H1 (cell line): ENCODE measurements at regions not wholly inside any gene's neighbourhood (a gene's known extent, or its start where the extent isn't known, plus 50 kb on each side); places are given as distances from the start of the nearest gene placed in this dataset.

Source experiments
- CTCF ChIA-PET: fragments of 300-600 bp; sonication (Branson Sonifier 250); formaldehyde crosslinking; loops from one replicate; lab custom pipeline; 2021; ENCODE audit not compliant: partially characterized antibody; lab: Charles Lee
- POLR2A ChIA-PET: fragments of 300-600 bp; sonication (Branson Sonifier 250); formaldehyde crosslinking; loops from one replicate; lab custom pipeline; 2021; ENCODE audit warnings: inconsistent platforms; ENCODE audit not compliant: partially characterized antibody; lab: Charles Lee
- DNase-seq, 2 experiments: peaks; one replicate each; pipeline versions ENCODE4 v3.0.0 to v3.0.0-alpha.2; 2010 to 2022; ENCODE audit warnings: low spot score in 2 of 2, low read depth in 1 of 2, mixed read lengths in 1 of 2
- FAIRE-seq: peaks from 2 replicates; lab custom pipeline; 2011; peaks lifted over from hg19 to GRCh38; lab: Jason Lieb, UNC
- H2AFZ ChIP-seq: 2 replicates; pipeline ENCODE4 v1.8.1; 2012; ENCODE audit warnings: low read length, inconsistent platforms
- H2AK5ac ChIP-seq: 2 replicates; pipeline ENCODE4 v1.6.1; 2013; ENCODE audit warnings: low read depth, low read length
- H2BK120ac ChIP-seq: replicated peaks from 2 replicates; pipeline ENCODE3; 2013; ENCODE audit warnings: low read depth, low read length, inconsistent platforms
- H2BK12ac ChIP-seq: 2 replicates; pipeline ENCODE4 v1.6.1; 2013; ENCODE audit warnings: low read depth, low read length
- H2BK15ac ChIP-seq: 2 replicates; pipeline ENCODE4 v1.6.1; 2013; ENCODE audit warnings: low read length
- H2BK20ac ChIP-seq: 2 replicates; pipeline ENCODE4 v1.6.1; 2013; ENCODE audit warnings: low read length
- H2BK5ac ChIP-seq: 2 replicates; pipeline ENCODE4 v1.6.1; 2013; ENCODE audit warnings: low read depth, low read length
- H3K14ac ChIP-seq: 2 replicates; pipeline ENCODE4 v1.6.1; 2013; ENCODE audit warnings: inconsistent platforms; ENCODE audit not compliant: insufficient read length
- H3K18ac ChIP-seq: 2 replicates; pipeline ENCODE4 v1.6.1; 2013; ENCODE audit warnings: low read length; ENCODE audit errors: extremely low read depth
- H3K23ac ChIP-seq: 2 replicates; pipeline ENCODE4 v1.6.1; 2013; ENCODE audit warnings: inconsistent platforms; ENCODE audit not compliant: insufficient read length
- H3K23me2 ChIP-seq: 2 replicates; pipeline ENCODE4 v1.6.1; 2013; ENCODE audit warnings: low read depth, low read length
- H3K27ac ChIP-seq: 2 replicates; pipeline ENCODE4 v1.6.1; 2011; ENCODE audit warnings: low read depth, low read length, inconsistent platforms
- H3K27me3 ChIP-seq, 4 experiments: replicated peaks in 1 of 4; 1 replicate in 1 of 4; 2 replicates in 3 of 4; pipeline versions ENCODE4 v1.6.1 to v1.8.1; 2011 to 2013; ENCODE audit warnings: low read length in 3 of 4, mild to moderate bottlenecking in 3 of 4, inconsistent platforms in 2 of 4, mixed read lengths in 2 of 4, moderate library complexity in 1 of 4; ENCODE audit not compliant: control insufficient read depth in 3 of 4, insufficient read depth in 3 of 4; ENCODE audit errors: extremely low read depth in 1 of 4
- H3K36me3 ChIP-seq, 4 experiments: 2 replicates each; pipeline versions ENCODE4 v1.6.1 to v1.8.1; 2011 to 2013; ENCODE audit warnings: mild to moderate bottlenecking in 4 of 4, low read length in 3 of 4, moderate library complexity in 2 of 4, control low read depth in 1 of 4, inconsistent platforms in 1 of 4; ENCODE audit not compliant: insufficient read depth in 4 of 4, control insufficient read depth in 2 of 4
- H3K4ac ChIP-seq: replicated peaks from 2 replicates; pipeline ENCODE3; 2013; ENCODE audit warnings: low read length, low read depth, mixed read lengths, inconsistent platforms; ENCODE audit not compliant: insufficient read length
- H3K4me1 ChIP-seq, 4 experiments: replicated peaks in 1 of 4; 1 replicate in 1 of 4; 2 replicates in 3 of 4; pipeline versions ENCODE4 v1.6.1 to v1.8.1; 2011 to 2013; ENCODE audit warnings: low read length in 3 of 4, inconsistent platforms in 2 of 4, mixed read lengths in 1 of 4; ENCODE audit not compliant: insufficient read depth in 4 of 4, control insufficient read depth in 3 of 4
- H3K4me2 ChIP-seq, 2 experiments: 2 replicates each; pipeline versions ENCODE4 v1.6.1 to v1.8.1; 2011 to 2013; ENCODE audit warnings: low read depth in 2 of 2, low read length in 2 of 2, control low read depth in 1 of 2, inconsistent platforms in 1 of 2, mild to moderate bottlenecking in 1 of 2; ENCODE audit not compliant: insufficient read depth in 1 of 2
- H3K4me3 ChIP-seq, 4 experiments: fragments of 200-600, 300-600 bp in 1 of 4; sonication (generic), shearing (Covaris generic), sonication (Bioruptor Twin) in 1 of 4; 2 replicates each; pipeline versions ENCODE4 v1.5.1 to v1.8.1; 2011 to 2016; ENCODE audit warnings: low read length in 4 of 4, low read depth in 3 of 4, control low read depth in 2 of 4, inconsistent platforms in 2 of 4, mild to moderate bottlenecking in 2 of 4, mixed read lengths in 1 of 4, moderate library complexity in 1 of 4; ENCODE audit not compliant: insufficient read depth in 2 of 4; ENCODE audit errors: extremely low read depth in 1 of 4
- H3K56ac ChIP-seq: replicated peaks from 2 replicates; pipeline ENCODE3; 2013; ENCODE audit warnings: low read depth, mild to moderate bottlenecking, mixed read lengths, low read length, inconsistent platforms; ENCODE audit not compliant: insufficient read length
- H3K79me1 ChIP-seq: 2 replicates; pipeline ENCODE4 v1.6.1; 2013; ENCODE audit warnings: low read depth, low read length, control low read depth
- H3K79me2 ChIP-seq, 2 experiments: 2 replicates each; pipeline versions ENCODE4 v1.6.1 to v1.8.1; 2012 to 2013; ENCODE audit warnings: low read length in 2 of 2, mild to moderate bottlenecking in 2 of 2, inconsistent platforms in 1 of 2; ENCODE audit not compliant: insufficient read depth in 2 of 2, control insufficient read depth in 1 of 2
- H3K9ac ChIP-seq, 4 experiments: replicated peaks in 1 of 4; 1 replicate in 1 of 4; 2 replicates in 3 of 4; pipeline versions ENCODE4 v1.6.1 to v1.8.1; 2011 to 2013; ENCODE audit warnings: low read depth in 3 of 4, low read length in 3 of 4, control low read depth in 2 of 4, mild to moderate bottlenecking in 2 of 4, moderate library complexity in 2 of 4, inconsistent platforms in 1 of 4; ENCODE audit errors: extremely low read depth in 1 of 4
- H3K9me3 ChIP-seq, 2 experiments: 2 replicates each; pipeline versions ENCODE4 v1.6.1 to v1.8.1; 2012 to 2013; ENCODE audit warnings: mild to moderate bottlenecking in 2 of 2, moderate library complexity in 2 of 2, control low read depth in 1 of 2, inconsistent platforms in 1 of 2, low read depth in 1 of 2, low read length in 1 of 2, mixed read lengths in 1 of 2; ENCODE audit not compliant: insufficient read depth in 2 of 2
- H4K20me1 ChIP-seq, 2 experiments: replicated peaks in 1 of 2; 2 replicates each; pipeline versions ENCODE3 to v1.8.1; 2011 to 2013; ENCODE audit warnings: inconsistent platforms in 2 of 2, low read length in 2 of 2, mild to moderate bottlenecking in 1 of 2; ENCODE audit not compliant: insufficient read depth in 2 of 2, control insufficient read depth in 1 of 2
- H4K5ac ChIP-seq: 2 replicates; pipeline ENCODE4 v1.6.1; 2013; ENCODE audit warnings: low read length, low read depth, mixed read lengths, inconsistent platforms; ENCODE audit not compliant: insufficient read length
- H4K8ac ChIP-seq: 2 replicates; pipeline ENCODE4 v1.8.0; 2013; ENCODE audit warnings: mild to moderate bottlenecking, moderate library complexity, low read length, inconsistent platforms; ENCODE audit not compliant: insufficient read depth; ENCODE audit errors: extremely low read depth
- H4K91ac ChIP-seq: replicated peaks from 2 replicates; pipeline ENCODE3; 2013; ENCODE audit warnings: low read length, mixed read lengths, inconsistent platforms; ENCODE audit not compliant: insufficient read length
- BCL11A ChIP-seq, 2 experiments: IDR thresholded peaks; one replicate each; pipeline ENCODE4 v1.6.1; 2011; ENCODE audit warnings: low read depth in 2 of 2, low read length in 2 of 2, mild to moderate bottlenecking in 2 of 2
- EZH2 ChIP-seq: fragments of 200-600 bp; sonication (generic); IDR thresholded peaks from 2 replicates; pipeline ENCODE4 v1.7.1; 2012; ENCODE audit warnings: low read depth, mild to moderate bottlenecking, moderate library complexity, low read length, inconsistent platforms; ENCODE audit not compliant: severe bottlenecking
- GABPA ChIP-seq: IDR thresholded peaks from 2 replicates; pipeline ENCODE4 v1.6.1; 2011; ENCODE audit warnings: mild to moderate bottlenecking, low read length, moderate library complexity, borderline replicate concordance; ENCODE audit not compliant: insufficient read depth
- MAX ChIP-seq: IDR thresholded peaks from 2 replicates; pipeline ENCODE4 v1.6.1; 2012; ENCODE audit warnings: inconsistent platforms
- whole genome bisulfite sequencing, 2 experiments: shearing (Covaris generic) in 1 of 2; methylation state at CpG; one replicate each; pipeline versions ENCODE4 v1.1.6 to v1.1.7; 2013 to 2015; ENCODE audit warnings: low lambda C conversion rate in 2 of 2, mixed read lengths in 2 of 2, inconsistent platforms in 1 of 2, low coverage in 1 of 2, missing lambda C conversion rate in 1 of 2; ENCODE audit not compliant: insufficient replicate concordance in 2 of 2, insufficient coverage in 1 of 2, insufficient read length in 1 of 2; ENCODE audit errors: extremely low coverage in 1 of 2, missing lambda C conversion rate in 1 of 2; 5-methylcytosine and 5-hydroxymethylcytosine counted together

- no peaks in the 10 kb centered on the region for H3K4me1 ChIP-seq
- CTCF ChIA-PET, result no interaction called here
- DNase-seq (no peak), FAIRE-seq (no peak)
- no peak overlapping the region for H3K14ac ChIP-seq
- no peak overlapping the region for H2BK12ac ChIP-seq
- no peaks in the 10 kb centered on the region for H3K36me3 ChIP-seq
- no peak overlapping the region for H3K27ac ChIP-seq
- H4K20me1 ChIP-seq, result no peaks in the 10 kb centered on the region
- no peak overlapping the region for H4K91ac ChIP-seq
- no peak overlapping the region for H4K8ac ChIP-seq
- no peaks in the 10 kb centered on the region for H3K79me2 ChIP-seq
- no peak overlapping the region for H2AK5ac ChIP-seq
- H3K4me3 ChIP-seq, result no peak overlapping the region
- H3K9ac ChIP-seq, result no peak overlapping the region
- POLR2A ChIA-PET, result no interaction called here
- no peak overlapping the region for H2BK120ac ChIP-seq
- no peak overlapping the region for H3K4ac ChIP-seq
- no peaks in the 10 kb centered on the region for H3K23me2 ChIP-seq
- H3K18ac ChIP-seq, result no peak overlapping the region
- no peak overlapping the region for H2BK5ac ChIP-seq
- no peak overlapping the region for H2AFZ ChIP-seq
- H2BK15ac ChIP-seq, result no peak overlapping the region
- WGBS, 2 experiments, result 87% methylated on average over 5 of the region's 5 CpGs; no CpG with 5 or more reads in 1 of the 2 experiments
- no peak overlapping the region for H3K4me2 ChIP-seq
- no peaks in the 10 kb centered on the region for H3K27me3 ChIP-seq
- H3K79me1 ChIP-seq, result no peaks in the 10 kb centered on the region
- no peak for TF ChIP-seq GABPA
- no peak for TF ChIP-seq BCL11A (IDR thresholded peaks at IDR 0.05; ENCODE audit: low read depth in 2 of 2, low read length in 2 of 2)
- no peak for TF ChIP-seq EZH2
- TF ChIP-seq MAX, result no peak
- no peak overlapping the region for H4K5ac ChIP-seq
- no peak overlapping the region for H3K56ac ChIP-seq
- no peak overlapping the region for H3K23ac ChIP-seq
- no peaks in the 10 kb centered on the region for H3K9me3 ChIP-seq
- no peak overlapping the region for H2BK20ac ChIP-seq
Observed at GRCh38 chr7:36781011-36781738, 56.9 kb upstream of the AOAH start.
